Non-pigmented ciliary epithelial cell (primary cell): ENCODE measurements at regions not wholly inside any gene's neighbourhood (a gene's known extent, or its start where the extent isn't known, plus 50 kb on each side); places are given as distances from the start of the nearest gene placed in this dataset.
"Not testable (repeated sequence)": the region's sequence is repeated elsewhere in the genome, so short reads cannot be mapped to it uniquely, and the experiment has no call there.

Source experiments
- DNase-seq: peaks from one replicate; pipeline ENCODE4 v3.0.0-alpha.2; 2010; ENCODE audit warnings: low read depth

- no peak for DNase-seq
Measured at GRCh38 chr15:25624504-25625177, 185.8 kb upstream of the UBE3A start.

- DNase-seq = no peak
Measured at GRCh38 chr15:25623708-25624107, 184.9 kb upstream of the UBE3A start.

- no peak for DNase-seq
Measured at GRCh38 chr15:25620466-25620865, 181.6 kb upstream of the UBE3A start.

- no peak for DNase-seq
Measured at GRCh38 chr15:25619761-25620160, 180.9 kb upstream of the UBE3A start.

- no peak for DNase-seq
Measured at GRCh38 chr15:25619076-25619475, 180.3 kb upstream of the UBE3A start.

GRCh38 chr15:25618161-25618560, 179.3 kb upstream of the UBE3A start:
- no peak for DNase-seq

GRCh38 chr15:25616471-25616870, 177.6 kb upstream of the UBE3A start:
- no peak for DNase-seq

GRCh38 chr15:25613134-25613533, 174.3 kb upstream of the UBE3A start:
- DNase-seq = no peak

- DNase-seq = no peak
Measured at GRCh38 chr15:25611603-25612002, 172.8 kb upstream of the UBE3A start.

GRCh38 chr15:25609371-25609770, 170.5 kb upstream of the UBE3A start:
- DNase-seq = no peak

- DNase-seq = no peak
Measured at GRCh38 chr15:25608926-25609325, 170.1 kb upstream of the UBE3A start.

GRCh38 chr15:25605151-25605550, 166.3 kb upstream of the UBE3A start:
- DNase-seq = no peak

GRCh38 chr15:25600751-25601150, 161.9 kb upstream of the UBE3A start:
- no peak for DNase-seq

GRCh38 chr15:25597571-25597970, 158.7 kb upstream of the UBE3A start:
- no peak for DNase-seq

- no peak for DNase-seq
Measured at GRCh38 chr15:25596644-25597562, 158.1 kb upstream of the UBE3A start.

- DNase-seq = no peak
Measured at GRCh38 chr15:25587616-25588340, 149.0 kb upstream of the UBE3A start.

- DNase-seq = no peak
Measured at GRCh38 chr15:25582886-25583285, 144.1 kb upstream of the UBE3A start.

GRCh38 chr15:25579127-25579526, 140.3 kb upstream of the UBE3A start:
- no peak for DNase-seq

- no peak for DNase-seq
Measured at GRCh38 chr15:25572191-25572590, 133.4 kb upstream of the UBE3A start.

GRCh38 chr15:25568751-25569150, 129.9 kb upstream of the UBE3A start:
- DNase-seq = no peak

- not testable (repeated sequence) for DNase-seq
Measured at GRCh38 chr15:25566545-25566944, 127.7 kb upstream of the UBE3A start.

- DNase-seq = no peak
Measured at GRCh38 chr15:25565470-25566264, 126.8 kb upstream of the UBE3A start.
